MM.1S (cell line): ENCODE measurements at regions not wholly inside any gene's neighbourhood (a gene's known extent, or its start where the extent isn't known, plus 50 kb on each side); places are given as distances from the start of the nearest gene placed in this dataset.

ENCODE experiments used
- EZH2 ChIP-seq: fragments of 300-600 bp; sonication (generic); optimal IDR thresholded peaks from 2 replicates; pipeline ENCODE3; 2017; ENCODE audit warnings: low read depth, mild to moderate bottlenecking, antibody characterized with exemption, low read length, mixed read lengths
- EZH2phosphoT487 ChIP-seq: fragments of 300-600 bp; sonication (generic); IDR thresholded peaks from 2 replicates; pipeline ENCODE4 v1.6.1; 2018; ENCODE audit warnings: antibody characterized with exemption, low read length
- TF ChIP-seq, protein P1 (sequence below): fragments of 300-600 bp; sonication (generic); IDR thresholded peaks from 2 replicates; pipeline ENCODE4 v1.5.1; 2016; ENCODE audit warnings: antibody characterized with exemption, low read length, mixed read lengths

- TF ChIP-seq, protein P1, sequence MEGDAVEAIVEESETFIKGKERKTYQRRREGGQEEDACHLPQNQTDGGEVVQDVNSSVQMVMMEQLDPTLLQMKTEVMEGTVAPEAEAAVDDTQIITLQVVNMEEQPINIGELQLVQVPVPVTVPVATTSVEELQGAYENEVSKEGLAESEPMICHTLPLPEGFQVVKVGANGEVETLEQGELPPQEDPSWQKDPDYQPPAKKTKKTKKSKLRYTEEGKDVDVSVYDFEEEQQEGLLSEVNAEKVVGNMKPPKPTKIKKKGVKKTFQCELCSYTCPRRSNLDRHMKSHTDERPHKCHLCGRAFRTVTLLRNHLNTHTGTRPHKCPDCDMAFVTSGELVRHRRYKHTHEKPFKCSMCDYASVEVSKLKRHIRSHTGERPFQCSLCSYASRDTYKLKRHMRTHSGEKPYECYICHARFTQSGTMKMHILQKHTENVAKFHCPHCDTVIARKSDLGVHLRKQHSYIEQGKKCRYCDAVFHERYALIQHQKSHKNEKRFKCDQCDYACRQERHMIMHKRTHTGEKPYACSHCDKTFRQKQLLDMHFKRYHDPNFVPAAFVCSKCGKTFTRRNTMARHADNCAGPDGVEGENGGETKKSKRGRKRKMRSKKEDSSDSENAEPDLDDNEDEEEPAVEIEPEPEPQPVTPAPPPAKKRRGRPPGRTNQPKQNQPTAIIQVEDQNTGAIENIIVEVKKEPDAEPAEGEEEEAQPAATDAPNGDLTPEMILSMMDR = no peak
- TF ChIP-seq EZH2 = no peak
- no peak for TF ChIP-seq EZH2phosphoT487
These were observed 624.4 kb downstream of the NCAM2 start for GRCh38 chr21:21622460-21623234.
